ENCODE measurements at regions not wholly inside any gene's neighbourhood (a gene's known extent, or its start where the extent isn't known, plus 50 kb on each side); places are given as distances from the start of the nearest gene placed in this dataset.
"Not testable (repeated sequence)": the region's sequence is repeated elsewhere in the genome, so short reads cannot be mapped to it uniquely, and the experiment has no call there.

DNA sequence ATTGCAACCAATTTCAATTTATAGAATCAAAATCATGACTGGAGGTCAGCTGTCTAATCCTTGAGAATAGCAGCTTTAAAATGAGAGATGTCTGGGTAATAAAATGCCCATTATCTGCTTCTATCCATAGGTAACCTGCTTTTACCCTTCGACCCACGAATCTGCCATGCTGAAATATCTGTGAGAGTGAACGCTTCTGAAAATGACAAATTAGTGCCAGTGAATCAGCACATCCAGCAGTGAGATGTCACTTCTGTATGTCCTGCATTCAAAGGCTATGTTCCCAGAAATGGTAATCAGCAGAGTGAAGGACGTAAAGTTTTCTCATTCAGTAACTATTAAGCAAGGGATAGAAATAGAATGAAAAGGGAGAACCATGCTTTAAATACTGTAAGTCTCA, 532.4 kb upstream of the ITGA1 start:
- no peak overlapping the region for H3K27ac Mint-ChIP-seq
- H3K4me1 Mint-ChIP-seq: no peaks in the 10 kb centered on the region
- peaks cover 4 to 28% (median 16%) of the 10 kb centered on the region in 6 donors for H3K9me3 Mint-ChIP-seq
- no peak for DNase-seq
- no peak overlapping the region for H3K4me3 Mint-ChIP-seq
- H3K27me3 Mint-ChIP-seq (ENCODE audit: low read depth in 3 of 3): peaks cover 0 to 3% (median 0%) of the 10 kb centered on the region in 3 donors
- H3K36me3 Mint-ChIP-seq: no peaks in the 10 kb centered on the region

DNA sequence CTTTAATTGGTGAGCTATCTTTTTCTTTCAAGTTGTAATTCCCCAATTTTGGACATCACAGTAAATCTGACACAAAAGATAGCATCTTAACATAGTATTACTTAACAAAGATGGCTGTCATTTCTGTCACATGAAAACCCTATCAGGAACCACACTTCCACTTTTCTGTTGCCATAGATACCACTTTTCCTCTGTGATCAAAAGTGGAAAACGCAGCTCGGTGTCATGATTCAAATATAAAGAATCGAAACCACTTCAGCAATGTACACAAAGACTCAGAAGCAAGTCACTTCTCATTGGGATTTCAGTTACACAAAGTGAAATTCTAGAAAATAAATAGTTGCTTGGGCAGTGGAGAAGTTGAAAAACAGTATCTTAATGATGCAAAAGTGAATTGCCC, 524.9 kb upstream of the ITGA1 start:
- no peak overlapping the region for H3K27ac Mint-ChIP-seq
- no peaks in the 10 kb centered on the region for H3K27me3 Mint-ChIP-seq (ENCODE audit: low read depth in 3 of 3)
- no peaks in the 10 kb centered on the region for H3K36me3 Mint-ChIP-seq
- H3K4me1 Mint-ChIP-seq: no peaks in the 10 kb centered on the region
- no peak for DNase-seq
- H3K4me3 Mint-ChIP-seq: no peak overlapping the region
- peaks cover 3 to 16% (median 10%) of the 10 kb centered on the region in 6 donors for H3K9me3 Mint-ChIP-seq

DNA sequence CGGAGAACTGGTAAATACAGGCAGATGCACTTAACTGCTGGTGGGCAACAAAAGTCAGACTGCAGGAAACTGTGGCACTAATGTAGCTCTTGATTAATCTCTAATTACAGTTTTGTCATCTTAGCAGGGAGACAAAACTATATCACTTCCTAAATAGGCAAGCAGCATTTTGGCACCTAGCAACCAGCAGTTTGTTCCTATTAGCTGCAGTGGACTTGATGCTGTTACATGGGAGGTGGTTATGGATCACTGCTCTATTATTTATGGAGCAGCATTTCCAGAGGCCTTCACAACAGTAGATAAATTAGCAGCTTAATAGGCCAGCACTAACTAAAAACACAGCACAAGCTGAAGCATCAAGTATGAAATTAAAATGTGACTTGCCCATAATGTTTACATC, 518.3 kb upstream of the ITGA1 start:
- Mint-ChIP-seq H3K36me3 (peaks cover 0 to 1% (median 0%) of the 10 kb centered on the region in 3 donors), H3K4me3 (no peak overlapping the region), H3K27me3 (ENCODE audit: low read depth in 3 of 3) (peaks cover 0 to 2% (median 0%) of the 10 kb centered on the region in 3 donors), H3K27ac (no peak overlapping the region), H3K9me3 (peaks cover 2 to 19% (median 6%) of the 10 kb centered on the region in 6 donors), H3K4me1 (no peaks in the 10 kb centered on the region)
- no peak for DNase-seq

DNA sequence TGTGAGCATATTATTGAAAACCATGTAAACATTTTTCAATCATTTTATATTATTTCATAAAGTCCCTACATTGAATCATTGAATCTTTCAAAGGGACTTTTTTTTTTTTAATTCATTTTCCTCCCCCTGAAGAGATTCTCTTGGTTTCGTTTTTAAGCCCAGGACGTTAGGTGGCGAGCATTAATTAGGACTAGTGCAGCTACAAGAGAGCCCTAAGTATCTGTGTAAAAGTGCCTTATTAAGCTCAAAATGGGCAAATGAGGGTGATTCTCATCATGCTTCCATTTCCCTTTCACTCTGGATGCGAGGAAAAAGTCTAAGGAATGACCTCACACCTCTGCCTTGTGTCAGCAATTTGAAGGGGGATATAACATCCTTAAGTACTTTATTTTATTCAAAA, 517.9 kb upstream of the ITGA1 start:
- Mint-ChIP-seq H3K4me1 (no peaks in the 10 kb centered on the region), H3K4me3 (no peak overlapping the region), H3K27ac (no peak overlapping the region), H3K36me3 (peaks cover 0 to 4% (median 0%) of the 10 kb centered on the region in 3 donors), H3K27me3 (ENCODE audit: low read depth in 3 of 3) (peaks cover 0 to 2% (median 0%) of the 10 kb centered on the region in 3 donors), H3K9me3 (peaks cover 2 to 23% (median 6%) of the 10 kb centered on the region in 6 donors)
- no peak for DNase-seq

DNA sequence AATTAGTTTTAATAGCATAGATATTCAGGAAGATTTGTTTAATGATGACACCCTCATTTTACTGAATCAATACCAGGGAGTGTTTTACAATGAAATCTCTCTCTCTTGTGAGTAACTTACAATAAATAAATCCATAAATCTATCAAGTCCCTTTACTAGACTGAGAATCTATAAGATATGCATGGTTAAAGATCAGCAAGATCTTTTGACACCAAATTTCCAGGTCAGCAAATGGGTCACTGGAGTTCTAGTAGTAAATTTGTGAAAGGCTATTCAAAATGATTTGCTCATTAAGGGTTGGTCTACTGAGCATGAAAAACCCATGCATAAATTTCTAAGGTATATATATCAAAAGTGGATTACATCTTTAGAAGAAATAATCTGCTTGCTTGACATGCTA, 512.1 kb upstream of the ITGA1 start:
- Mint-ChIP-seq H3K4me1 (no peaks in the 10 kb centered on the region), H3K4me3 (no peak overlapping the region), H3K36me3 (peaks cover 0 to 4% (median 0%) of the 10 kb centered on the region in 3 donors), H3K27me3 (ENCODE audit: low read depth in 3 of 3) (no peaks in the 10 kb centered on the region), H3K9me3 (peaks cover 7 to 35% (median 13%) of the 10 kb centered on the region in 6 donors), H3K27ac (no peak overlapping the region)
- no peak for DNase-seq

DNA sequence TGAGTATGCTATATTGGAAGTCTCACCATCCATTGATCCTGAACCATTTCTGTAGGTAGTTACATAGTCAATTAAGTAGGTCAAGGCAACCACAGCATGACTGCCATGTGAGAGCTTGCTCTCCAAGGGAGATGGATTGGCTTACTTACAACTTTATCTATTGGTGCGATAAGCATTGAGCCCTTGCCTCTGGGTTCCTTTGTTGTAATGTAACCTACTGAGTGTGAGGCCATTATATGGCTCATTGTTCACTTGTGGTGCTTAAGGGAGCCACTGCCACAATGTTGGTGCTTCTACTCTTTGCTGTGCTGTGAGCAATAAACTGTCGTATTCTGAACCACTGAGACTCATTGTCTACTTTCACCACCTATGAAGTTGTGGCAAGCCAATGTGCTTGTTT, 510.6 kb upstream of the ITGA1 start:
- H3K9me3 Mint-ChIP-seq: peaks cover 7 to 34% (median 17%) of the 10 kb centered on the region in 6 donors
- H3K36me3 Mint-ChIP-seq: peaks cover 0 to 4% (median 0%) of the 10 kb centered on the region in 3 donors

DNA sequence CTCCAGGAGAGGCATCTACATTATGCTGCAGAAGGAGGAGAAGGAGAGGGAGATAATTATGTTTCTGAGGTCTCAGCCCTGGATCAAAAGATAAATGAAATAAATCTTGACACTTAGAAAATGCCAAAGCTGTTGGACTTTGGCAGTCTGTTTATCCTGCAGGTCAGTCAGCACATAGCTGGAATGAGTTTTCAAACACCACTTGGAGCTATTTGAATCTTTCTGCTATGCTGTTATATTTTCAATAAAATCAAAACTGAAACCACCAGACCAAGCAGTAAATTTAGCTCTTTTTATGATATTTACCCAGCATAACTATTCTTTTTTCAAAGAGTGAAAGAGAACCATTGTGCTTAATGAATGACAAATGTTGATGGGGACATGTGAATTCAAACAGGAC, 505.1 kb upstream of the ITGA1 start:
- no peak for DNase-seq
- no peak overlapping the region for H3K27ac Mint-ChIP-seq
- H3K4me1 Mint-ChIP-seq: no peaks in the 10 kb centered on the region
- no peak overlapping the region for H3K4me3 Mint-ChIP-seq
- H3K27me3 Mint-ChIP-seq (ENCODE audit: low read depth in 3 of 3): no peaks in the 10 kb centered on the region
- H3K36me3 Mint-ChIP-seq: no peaks in the 10 kb centered on the region
- peaks cover 6 to 27% (median 14%) of the 10 kb centered on the region in 6 donors for H3K9me3 Mint-ChIP-seq

More for the DNA sequence above, 510.6 kb upstream of the ITGA1 start:
- H3K27ac Mint-ChIP-seq: no peak overlapping the region
- H3K4me1 Mint-ChIP-seq: no peaks in the 10 kb centered on the region
- no peak overlapping the region for H3K4me3 Mint-ChIP-seq
- no peaks in the 10 kb centered on the region for H3K27me3 Mint-ChIP-seq (ENCODE audit: low read depth in 3 of 3)
- DNase-seq: no peak

DNA sequence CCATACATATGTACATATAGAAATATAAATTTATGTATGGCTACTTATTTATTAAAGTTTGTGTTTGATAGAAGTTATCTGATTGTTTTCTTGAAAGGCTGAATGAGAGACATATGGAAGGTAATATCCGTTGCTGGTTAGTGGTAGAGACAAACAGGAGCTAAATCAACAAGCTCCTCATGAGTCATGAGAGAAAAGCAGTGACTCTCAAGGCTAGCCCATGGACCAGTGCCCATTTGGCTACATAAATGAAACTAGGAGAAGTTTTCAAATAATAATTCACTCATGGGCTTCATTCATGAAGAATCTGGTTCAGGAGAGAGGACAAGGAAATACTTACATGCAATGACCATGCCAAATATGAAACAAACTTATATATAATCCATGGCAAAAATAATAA, 504.5 kb upstream of the ITGA1 start:
- no peaks in the 10 kb centered on the region for H3K27me3 Mint-ChIP-seq (ENCODE audit: low read depth in 3 of 3)
- H3K36me3 Mint-ChIP-seq: no peaks in the 10 kb centered on the region
- no peaks in the 10 kb centered on the region for H3K4me1 Mint-ChIP-seq
- no peak for DNase-seq
- no peak overlapping the region for H3K27ac Mint-ChIP-seq
- H3K4me3 Mint-ChIP-seq: no peak overlapping the region
- peaks cover 6 to 27% (median 15%) of the 10 kb centered on the region in 6 donors for H3K9me3 Mint-ChIP-seq

DNA sequence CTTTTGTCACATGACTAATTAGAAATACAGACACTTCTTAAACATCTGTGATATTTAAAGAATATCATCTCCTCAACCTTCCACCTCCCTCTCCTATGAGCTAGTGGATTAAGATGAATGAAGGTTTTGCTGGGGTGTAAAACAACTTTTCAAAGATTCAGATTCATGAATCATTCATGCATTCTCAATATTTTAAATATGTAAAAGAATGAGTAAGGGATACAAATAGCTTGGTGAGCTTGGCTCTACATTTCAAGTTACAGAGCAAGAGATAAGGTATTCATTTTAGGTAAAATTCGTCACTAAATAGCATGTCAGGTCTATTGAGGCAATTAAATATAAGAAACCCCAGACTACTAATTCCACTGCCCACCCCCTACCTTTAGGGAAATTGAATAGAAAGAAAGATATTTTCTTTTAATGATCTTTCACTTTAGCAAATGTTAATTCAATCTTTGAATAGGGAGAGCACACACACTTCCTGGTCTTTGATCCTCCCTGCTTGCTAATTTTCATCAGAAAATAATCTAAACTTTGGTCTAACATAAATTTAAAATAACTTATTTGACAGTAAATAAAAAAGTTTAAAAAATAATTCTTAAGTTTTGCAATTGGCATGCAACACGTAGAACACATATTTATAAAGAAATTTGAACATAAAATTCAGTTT, 486.9 kb upstream of the ITGA1 start:
- DNase-seq: no peak
- peaks cover 12 to 66% (median 23%) of the 10 kb centered on the region in 6 donors for H3K9me3 Mint-ChIP-seq
- peaks cover 0 to 3% (median 0%) of the 10 kb centered on the region in 3 donors for H3K36me3 Mint-ChIP-seq
- H3K27ac Mint-ChIP-seq: no peak overlapping the region
- H3K27me3 Mint-ChIP-seq (ENCODE audit: low read depth in 3 of 3): peaks cover 1 to 2% (median 1%) of the 10 kb centered on the region in 3 donors
- H3K4me3 Mint-ChIP-seq: no peak overlapping the region
- no peaks in the 10 kb centered on the region for H3K4me1 Mint-ChIP-seq

DNA sequence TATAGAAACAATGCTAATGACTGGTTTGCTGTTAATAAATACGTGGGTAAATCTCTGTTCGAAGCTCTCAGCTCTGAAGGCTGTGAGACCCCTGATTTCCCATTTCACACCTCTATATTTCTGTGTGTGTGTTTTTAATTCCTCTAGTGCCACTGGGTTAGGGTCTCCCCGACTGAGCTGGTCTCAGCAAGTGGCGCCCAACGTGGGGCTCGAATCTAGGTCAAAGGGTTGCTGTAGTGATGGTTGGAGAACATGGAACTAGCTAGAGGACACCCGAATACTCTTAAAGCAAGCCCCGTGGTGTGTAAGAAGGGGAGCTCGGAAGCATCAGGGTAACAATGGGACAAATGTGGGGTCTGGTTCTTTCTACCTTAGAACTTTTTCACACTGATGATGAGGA, 482.9 kb upstream of the ITGA1 start:
- peaks cover 14 to 58% (median 28%) of the 10 kb centered on the region in 6 donors for H3K9me3 Mint-ChIP-seq
- peak in 1 of 3 donors; percentile 1 for DNase-seq
- H3K27me3 Mint-ChIP-seq (ENCODE audit: low read depth in 3 of 3); H3K4me3 Mint-ChIP-seq; H3K27ac Mint-ChIP-seq; H3K36me3 Mint-ChIP-seq; H3K4me1 Mint-ChIP-seq: not testable (repeated sequence)

DNA sequence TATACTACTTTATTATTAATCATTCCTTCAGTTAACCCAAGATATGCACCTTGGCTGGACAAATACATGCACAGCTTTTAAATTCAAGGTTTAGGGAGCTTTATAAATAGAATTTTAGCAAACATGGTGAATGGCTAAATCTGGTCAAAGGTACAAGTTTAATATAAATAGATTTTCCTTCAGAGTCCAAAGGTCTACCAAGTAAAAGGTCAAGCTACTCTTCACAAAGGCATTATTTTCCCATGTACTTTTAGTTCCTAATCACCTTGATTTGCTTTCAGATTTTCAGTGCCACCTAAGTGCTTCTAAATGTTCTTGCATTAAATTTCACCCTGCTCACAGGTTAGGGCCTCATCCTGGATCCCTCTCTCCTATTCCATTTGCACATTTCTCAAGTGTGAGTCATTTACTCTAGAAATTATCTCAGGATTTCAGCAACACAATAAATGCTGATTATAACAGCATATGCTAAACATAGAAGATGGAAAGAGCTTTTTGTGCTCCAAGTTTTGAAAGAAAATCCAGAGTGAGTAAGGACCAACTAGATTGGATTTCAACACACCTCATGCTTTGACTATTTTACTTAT, 459.4 kb upstream of the ITGA1 start:
- DNase-seq: no peak
- no peaks in the 10 kb centered on the region for H3K4me1 Mint-ChIP-seq
- peaks cover 0 to 21% (median 5%) of the 10 kb centered on the region in 6 donors for H3K9me3 Mint-ChIP-seq
- peaks cover 0 to 2% (median 0%) of the 10 kb centered on the region in 3 donors for H3K27me3 Mint-ChIP-seq (ENCODE audit: low read depth in 3 of 3)
- no peak overlapping the region for H3K27ac Mint-ChIP-seq
- H3K36me3 Mint-ChIP-seq: no peaks in the 10 kb centered on the region
- no peak overlapping the region for H3K4me3 Mint-ChIP-seq

DNA sequence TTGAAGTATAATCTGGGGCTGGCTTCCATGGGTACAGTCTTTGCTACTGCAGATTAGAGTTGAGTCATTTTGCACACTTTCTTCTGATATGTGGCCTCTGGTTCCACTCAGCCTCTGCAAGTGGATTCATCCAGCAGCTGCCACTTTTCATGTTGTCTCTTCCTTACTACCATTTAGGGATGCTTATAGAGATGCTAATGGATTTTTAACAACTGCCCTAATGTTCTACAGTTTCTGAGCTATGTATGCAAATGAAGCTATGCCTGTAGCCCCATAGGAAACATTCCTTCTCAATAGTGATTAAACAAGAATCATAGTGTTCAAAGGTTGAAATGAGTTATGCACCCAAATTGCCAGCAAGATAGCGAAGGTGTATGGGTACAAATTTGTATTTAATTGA, 456.0 kb upstream of the ITGA1 start:
- no peak overlapping the region for H3K27ac Mint-ChIP-seq
- H3K36me3 Mint-ChIP-seq: no peaks in the 10 kb centered on the region
- H3K27me3 Mint-ChIP-seq (ENCODE audit: low read depth in 3 of 3): peaks cover 0 to 2% (median 0%) of the 10 kb centered on the region in 3 donors
- H3K4me1 Mint-ChIP-seq: no peaks in the 10 kb centered on the region
- no peak overlapping the region for H3K4me3 Mint-ChIP-seq
- H3K9me3 Mint-ChIP-seq: peaks cover 0 to 24% (median 4%) of the 10 kb centered on the region in 6 donors
- no peak for DNase-seq

DNA sequence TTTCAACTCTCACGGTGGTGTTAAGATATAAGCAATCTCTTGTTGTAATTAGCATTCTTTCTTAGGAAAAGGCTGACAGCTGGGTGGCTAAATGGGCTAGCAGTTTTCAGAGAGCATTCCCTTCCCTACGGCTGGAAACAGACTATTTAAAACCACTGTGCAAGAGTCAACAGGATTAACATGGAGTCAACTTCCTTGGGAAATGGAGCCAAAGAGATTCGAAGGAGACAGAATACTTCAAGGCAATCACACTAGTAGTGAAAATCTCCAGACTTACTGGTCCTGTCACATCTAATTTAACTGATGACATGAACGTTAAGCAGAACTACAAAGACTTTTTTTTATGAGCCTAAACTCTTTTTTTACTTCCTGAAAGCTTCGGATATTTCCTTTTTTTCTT, 453.3 kb upstream of the ITGA1 start:
- Mint-ChIP-seq H3K36me3 (no peaks in the 10 kb centered on the region), H3K27me3 (ENCODE audit: low read depth in 3 of 3) (no peaks in the 10 kb centered on the region), H3K4me3 (no peak overlapping the region), H3K9me3 (peaks cover 0 to 23% (median 7%) of the 10 kb centered on the region in 6 donors), H3K4me1 (no peaks in the 10 kb centered on the region), H3K27ac (no peak overlapping the region)
- no peak for DNase-seq

DNA sequence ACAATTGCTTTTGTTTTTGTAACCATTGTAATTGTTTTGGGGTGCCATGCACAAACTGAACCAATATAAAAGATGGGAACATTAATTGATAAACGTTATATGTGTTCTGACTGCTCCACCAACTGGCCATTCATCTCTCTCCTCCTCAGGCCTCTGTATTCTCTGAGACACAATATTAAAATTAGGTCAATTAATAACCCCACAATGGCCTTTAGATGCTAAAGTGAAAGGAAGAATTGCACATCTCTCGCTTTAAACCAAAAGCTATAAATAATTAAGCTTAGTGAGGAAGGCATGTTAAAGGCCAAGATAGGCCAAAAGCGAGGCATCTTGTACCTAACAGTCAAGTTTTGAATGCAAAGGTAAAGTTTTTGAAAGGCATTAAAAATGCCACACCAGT, 448.4 kb upstream of the ITGA1 start:
- Mint-ChIP-seq H3K4me1 (no peaks in the 10 kb centered on the region), H3K9me3 (peaks cover 0 to 20% (median 6%) of the 10 kb centered on the region in 6 donors), H3K27ac (no peak overlapping the region), H3K4me3 (no peak overlapping the region), H3K27me3 (ENCODE audit: low read depth in 3 of 3) (peaks cover 0 to 1% (median 0%) of the 10 kb centered on the region in 3 donors), H3K36me3 (no peaks in the 10 kb centered on the region)
- DNase-seq: no peak

Data from immature natural killer cell (primary cell).